H1 (cell line): ENCODE measurements at regions not wholly inside any gene's neighbourhood (a gene's known extent, or its start where the extent isn't known, plus 50 kb on each side); places are given as distances from the start of the nearest gene placed in this dataset.

ENCODE experiments used
- CTCF ChIA-PET: fragments of 300-600 bp; sonication (Branson Sonifier 250); formaldehyde crosslinking; loops from one replicate; lab custom pipeline; 2021; ENCODE audit not compliant: partially characterized antibody; lab: Charles Lee
- POLR2A ChIA-PET: fragments of 300-600 bp; sonication (Branson Sonifier 250); formaldehyde crosslinking; loops from one replicate; lab custom pipeline; 2021; ENCODE audit warnings: inconsistent platforms; ENCODE audit not compliant: partially characterized antibody; lab: Charles Lee
- DNase-seq, 2 experiments: peaks; one replicate each; pipeline versions ENCODE4 v3.0.0 to v3.0.0-alpha.2; 2010 to 2022; ENCODE audit warnings: low spot score in 2 of 2, low read depth in 1 of 2, mixed read lengths in 1 of 2
- FAIRE-seq: peaks from 2 replicates; lab custom pipeline; 2011; peaks lifted over from hg19 to GRCh38; lab: Jason Lieb, UNC
- H2AFZ ChIP-seq: 2 replicates; pipeline ENCODE4 v1.8.1; 2012; ENCODE audit warnings: low read length, inconsistent platforms
- H2AK5ac ChIP-seq: 2 replicates; pipeline ENCODE4 v1.6.1; 2013; ENCODE audit warnings: low read depth, low read length
- H2BK120ac ChIP-seq: replicated peaks from 2 replicates; pipeline ENCODE3; 2013; ENCODE audit warnings: low read depth, low read length, inconsistent platforms
- H2BK12ac ChIP-seq: 2 replicates; pipeline ENCODE4 v1.6.1; 2013; ENCODE audit warnings: low read depth, low read length
- H2BK15ac ChIP-seq: 2 replicates; pipeline ENCODE4 v1.6.1; 2013; ENCODE audit warnings: low read length
- H2BK20ac ChIP-seq: 2 replicates; pipeline ENCODE4 v1.6.1; 2013; ENCODE audit warnings: low read length
- H2BK5ac ChIP-seq: 2 replicates; pipeline ENCODE4 v1.6.1; 2013; ENCODE audit warnings: low read depth, low read length
- H3K14ac ChIP-seq: 2 replicates; pipeline ENCODE4 v1.6.1; 2013; ENCODE audit warnings: inconsistent platforms; ENCODE audit not compliant: insufficient read length
- H3K18ac ChIP-seq: 2 replicates; pipeline ENCODE4 v1.6.1; 2013; ENCODE audit warnings: low read length; ENCODE audit errors: extremely low read depth
- H3K23ac ChIP-seq: 2 replicates; pipeline ENCODE4 v1.6.1; 2013; ENCODE audit warnings: inconsistent platforms; ENCODE audit not compliant: insufficient read length
- H3K23me2 ChIP-seq: 2 replicates; pipeline ENCODE4 v1.6.1; 2013; ENCODE audit warnings: low read depth, low read length
- H3K27ac ChIP-seq: 2 replicates; pipeline ENCODE4 v1.6.1; 2011; ENCODE audit warnings: low read depth, low read length, inconsistent platforms
- H3K27me3 ChIP-seq, 4 experiments: replicated peaks in 1 of 4; 1 replicate in 1 of 4; 2 replicates in 3 of 4; pipeline versions ENCODE4 v1.6.1 to v1.8.1; 2011 to 2013; ENCODE audit warnings: low read length in 3 of 4, mild to moderate bottlenecking in 3 of 4, inconsistent platforms in 2 of 4, mixed read lengths in 2 of 4, moderate library complexity in 1 of 4; ENCODE audit not compliant: control insufficient read depth in 3 of 4, insufficient read depth in 3 of 4; ENCODE audit errors: extremely low read depth in 1 of 4
- H3K36me3 ChIP-seq, 4 experiments: 2 replicates each; pipeline versions ENCODE4 v1.6.1 to v1.8.1; 2011 to 2013; ENCODE audit warnings: mild to moderate bottlenecking in 4 of 4, low read length in 3 of 4, moderate library complexity in 2 of 4, control low read depth in 1 of 4, inconsistent platforms in 1 of 4; ENCODE audit not compliant: insufficient read depth in 4 of 4, control insufficient read depth in 2 of 4
- H3K4ac ChIP-seq: replicated peaks from 2 replicates; pipeline ENCODE3; 2013; ENCODE audit warnings: low read length, low read depth, mixed read lengths, inconsistent platforms; ENCODE audit not compliant: insufficient read length
- H3K4me1 ChIP-seq, 4 experiments: replicated peaks in 1 of 4; 1 replicate in 1 of 4; 2 replicates in 3 of 4; pipeline versions ENCODE4 v1.6.1 to v1.8.1; 2011 to 2013; ENCODE audit warnings: low read length in 3 of 4, inconsistent platforms in 2 of 4, mixed read lengths in 1 of 4; ENCODE audit not compliant: insufficient read depth in 4 of 4, control insufficient read depth in 3 of 4
- H3K4me2 ChIP-seq, 2 experiments: 2 replicates each; pipeline versions ENCODE4 v1.6.1 to v1.8.1; 2011 to 2013; ENCODE audit warnings: low read depth in 2 of 2, low read length in 2 of 2, control low read depth in 1 of 2, inconsistent platforms in 1 of 2, mild to moderate bottlenecking in 1 of 2; ENCODE audit not compliant: insufficient read depth in 1 of 2
- H3K4me3 ChIP-seq, 4 experiments: fragments of 200-600, 300-600 bp in 1 of 4; sonication (generic), shearing (Covaris generic), sonication (Bioruptor Twin) in 1 of 4; 2 replicates each; pipeline versions ENCODE4 v1.5.1 to v1.8.1; 2011 to 2016; ENCODE audit warnings: low read length in 4 of 4, low read depth in 3 of 4, control low read depth in 2 of 4, inconsistent platforms in 2 of 4, mild to moderate bottlenecking in 2 of 4, mixed read lengths in 1 of 4, moderate library complexity in 1 of 4; ENCODE audit not compliant: insufficient read depth in 2 of 4; ENCODE audit errors: extremely low read depth in 1 of 4
- H3K56ac ChIP-seq: replicated peaks from 2 replicates; pipeline ENCODE3; 2013; ENCODE audit warnings: low read depth, mild to moderate bottlenecking, mixed read lengths, low read length, inconsistent platforms; ENCODE audit not compliant: insufficient read length
- H3K79me1 ChIP-seq: 2 replicates; pipeline ENCODE4 v1.6.1; 2013; ENCODE audit warnings: low read depth, low read length, control low read depth
- H3K79me2 ChIP-seq, 2 experiments: 2 replicates each; pipeline versions ENCODE4 v1.6.1 to v1.8.1; 2012 to 2013; ENCODE audit warnings: low read length in 2 of 2, mild to moderate bottlenecking in 2 of 2, inconsistent platforms in 1 of 2; ENCODE audit not compliant: insufficient read depth in 2 of 2, control insufficient read depth in 1 of 2
- H3K9ac ChIP-seq, 4 experiments: replicated peaks in 1 of 4; 1 replicate in 1 of 4; 2 replicates in 3 of 4; pipeline versions ENCODE4 v1.6.1 to v1.8.1; 2011 to 2013; ENCODE audit warnings: low read depth in 3 of 4, low read length in 3 of 4, control low read depth in 2 of 4, mild to moderate bottlenecking in 2 of 4, moderate library complexity in 2 of 4, inconsistent platforms in 1 of 4; ENCODE audit errors: extremely low read depth in 1 of 4
- H3K9me3 ChIP-seq, 2 experiments: 2 replicates each; pipeline versions ENCODE4 v1.6.1 to v1.8.1; 2012 to 2013; ENCODE audit warnings: mild to moderate bottlenecking in 2 of 2, moderate library complexity in 2 of 2, control low read depth in 1 of 2, inconsistent platforms in 1 of 2, low read depth in 1 of 2, low read length in 1 of 2, mixed read lengths in 1 of 2; ENCODE audit not compliant: insufficient read depth in 2 of 2
- H4K20me1 ChIP-seq, 2 experiments: replicated peaks in 1 of 2; 2 replicates each; pipeline versions ENCODE3 to v1.8.1; 2011 to 2013; ENCODE audit warnings: inconsistent platforms in 2 of 2, low read length in 2 of 2, mild to moderate bottlenecking in 1 of 2; ENCODE audit not compliant: insufficient read depth in 2 of 2, control insufficient read depth in 1 of 2
- H4K5ac ChIP-seq: 2 replicates; pipeline ENCODE4 v1.6.1; 2013; ENCODE audit warnings: low read length, low read depth, mixed read lengths, inconsistent platforms; ENCODE audit not compliant: insufficient read length
- H4K8ac ChIP-seq: 2 replicates; pipeline ENCODE4 v1.8.0; 2013; ENCODE audit warnings: mild to moderate bottlenecking, moderate library complexity, low read length, inconsistent platforms; ENCODE audit not compliant: insufficient read depth; ENCODE audit errors: extremely low read depth
- H4K91ac ChIP-seq: replicated peaks from 2 replicates; pipeline ENCODE3; 2013; ENCODE audit warnings: low read length, mixed read lengths, inconsistent platforms; ENCODE audit not compliant: insufficient read length
- JUND ChIP-seq: IDR thresholded peaks from 2 replicates; pipeline ENCODE4 v1.6.1; 2011; ENCODE audit warnings: mild to moderate bottlenecking, improper control_type of control experiment, low read length
- SIX5 ChIP-seq: IDR thresholded peaks from 2 replicates; pipeline ENCODE4 v1.6.1; 2011; ENCODE audit warnings: mild to moderate bottlenecking, low read depth, low read length
- WGBS, 2 experiments: shearing (Covaris generic) in 1 of 2; methylation state at CpG; one replicate each; pipeline versions ENCODE4 v1.1.6 to v1.1.7; 2013 to 2015; ENCODE audit warnings: low lambda C conversion rate in 2 of 2, mixed read lengths in 2 of 2, inconsistent platforms in 1 of 2, low coverage in 1 of 2, missing lambda C conversion rate in 1 of 2; ENCODE audit not compliant: insufficient replicate concordance in 2 of 2, insufficient coverage in 1 of 2, insufficient read length in 1 of 2; ENCODE audit errors: extremely low coverage in 1 of 2, missing lambda C conversion rate in 1 of 2; 5-methylcytosine and 5-hydroxymethylcytosine counted together

DNA sequence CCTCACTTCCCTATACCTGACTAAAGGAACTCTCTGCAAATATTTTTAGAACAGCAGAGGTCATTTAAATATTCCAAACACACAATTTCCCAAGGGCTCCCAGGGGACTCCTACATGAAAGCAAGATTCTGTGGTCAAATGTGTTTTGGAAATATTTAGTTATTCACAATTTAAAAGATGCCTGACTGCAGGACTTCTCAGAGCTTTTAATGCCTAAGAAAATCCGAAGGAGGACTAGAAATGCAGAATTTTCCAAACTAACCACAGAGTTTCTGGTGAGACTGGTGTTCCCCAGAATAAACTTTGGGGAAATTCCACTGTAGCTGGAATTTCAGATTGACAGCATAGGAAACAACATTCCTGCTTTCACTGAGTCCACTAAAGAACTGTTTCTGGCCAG lies 84.8 kb upstream of the MAP1LC3B2 start:
- Histone ChIP-seq H3K27ac (no peak overlapping the region), H2BK5ac (no peak overlapping the region), H4K8ac (no peak overlapping the region), H3K4ac (no peak overlapping the region), H4K91ac (no peak overlapping the region), H2BK15ac (no peak overlapping the region), H2BK20ac (no peak overlapping the region), H3K23me2 (no peaks in the 10 kb centered on the region), H2AFZ (no peak overlapping the region), H3K9ac (no peak overlapping the region), H3K79me1 (no peaks in the 10 kb centered on the region), H3K79me2 (no peaks in the 10 kb centered on the region), H3K27me3 (no peaks in the 10 kb centered on the region), H3K18ac (no peak overlapping the region), H3K23ac (no peak overlapping the region), H3K36me3 (no peaks in the 10 kb centered on the region), H2BK12ac (no peak overlapping the region), H3K4me1 (no peaks in the 10 kb centered on the region), H3K9me3 (peaks cover 7 to 18% of the 10 kb centered on the region in 2 experiments; a peak in 3 of 4 replicates), H2AK5ac (no peak overlapping the region), H3K4me3 (no peak overlapping the region), H3K56ac (no peak overlapping the region), H3K4me2 (no peak overlapping the region), H4K20me1 (no peaks in the 10 kb centered on the region), H2BK120ac (no peak overlapping the region), H3K14ac (no peak overlapping the region), H4K5ac (no peak overlapping the region)
- no peak for DNase-seq
- 85% methylated on average over 1 of the region's 1 CpG; no CpG with 5 or more reads in 1 of the 2 experiments for WGBS, 2 experiments
- TF ChIP-seq SIX5 (no peak), JUND (no peak)
- ChIA-PET CTCF (no interaction called here), POLR2A (no interaction called here)
- no peak for FAIRE-seq
